Hepatocyte (in vitro differentiated cells): ENCODE measurements at regions not wholly inside any gene's neighbourhood (a gene's known extent, or its start where the extent isn't known, plus 50 kb on each side); places are given as distances from the start of the nearest gene placed in this dataset.

Source experiments
- EZH2 ChIP-seq: fragments of 200-600 bp; sonication (generic); IDR thresholded peaks from 2 replicates; pipeline ENCODE4 v1.6.1; 2016; ENCODE audit warnings: antibody characterized with exemption, mild to moderate bottlenecking, borderline replicate concordance
- TF ChIP-seq, protein P1 (sequence below): fragments of 200-600 bp; sonication (generic); IDR thresholded peaks from 2 replicates; pipeline ENCODE4 v1.5.1; 2016; ENCODE audit warnings: antibody characterized with exemption, mild to moderate bottlenecking; ENCODE audit not compliant: poor library complexity

DNA sequence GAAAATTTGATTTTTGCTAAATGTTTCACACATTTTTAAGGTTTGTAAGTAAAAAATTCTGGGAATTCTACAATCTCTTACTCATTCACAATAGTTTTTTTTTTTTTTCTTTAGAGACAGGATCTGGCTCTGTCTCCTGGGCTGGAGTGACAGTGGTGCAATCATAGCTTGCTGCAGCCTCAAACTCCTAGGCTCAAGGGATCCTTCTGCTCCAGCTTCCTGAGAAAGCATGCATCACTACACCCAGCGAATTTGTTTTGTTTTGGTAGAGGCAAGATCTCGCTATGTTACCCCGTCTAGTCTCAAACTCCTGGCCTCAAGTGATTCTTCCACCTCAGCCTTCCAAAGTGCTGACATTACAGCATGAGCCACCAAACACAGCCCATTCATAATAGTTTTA, 232.8 kb downstream of the GJA1 start:
- TF ChIP-seq, protein P1, sequence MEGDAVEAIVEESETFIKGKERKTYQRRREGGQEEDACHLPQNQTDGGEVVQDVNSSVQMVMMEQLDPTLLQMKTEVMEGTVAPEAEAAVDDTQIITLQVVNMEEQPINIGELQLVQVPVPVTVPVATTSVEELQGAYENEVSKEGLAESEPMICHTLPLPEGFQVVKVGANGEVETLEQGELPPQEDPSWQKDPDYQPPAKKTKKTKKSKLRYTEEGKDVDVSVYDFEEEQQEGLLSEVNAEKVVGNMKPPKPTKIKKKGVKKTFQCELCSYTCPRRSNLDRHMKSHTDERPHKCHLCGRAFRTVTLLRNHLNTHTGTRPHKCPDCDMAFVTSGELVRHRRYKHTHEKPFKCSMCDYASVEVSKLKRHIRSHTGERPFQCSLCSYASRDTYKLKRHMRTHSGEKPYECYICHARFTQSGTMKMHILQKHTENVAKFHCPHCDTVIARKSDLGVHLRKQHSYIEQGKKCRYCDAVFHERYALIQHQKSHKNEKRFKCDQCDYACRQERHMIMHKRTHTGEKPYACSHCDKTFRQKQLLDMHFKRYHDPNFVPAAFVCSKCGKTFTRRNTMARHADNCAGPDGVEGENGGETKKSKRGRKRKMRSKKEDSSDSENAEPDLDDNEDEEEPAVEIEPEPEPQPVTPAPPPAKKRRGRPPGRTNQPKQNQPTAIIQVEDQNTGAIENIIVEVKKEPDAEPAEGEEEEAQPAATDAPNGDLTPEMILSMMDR: no peak
- no peak for TF ChIP-seq EZH2
